ENCODE measurements at regions not wholly inside any gene's neighbourhood (a gene's known extent, or its start where the extent isn't known, plus 50 kb on each side); places are given as distances from the start of the nearest gene placed in this dataset.

DNA sequence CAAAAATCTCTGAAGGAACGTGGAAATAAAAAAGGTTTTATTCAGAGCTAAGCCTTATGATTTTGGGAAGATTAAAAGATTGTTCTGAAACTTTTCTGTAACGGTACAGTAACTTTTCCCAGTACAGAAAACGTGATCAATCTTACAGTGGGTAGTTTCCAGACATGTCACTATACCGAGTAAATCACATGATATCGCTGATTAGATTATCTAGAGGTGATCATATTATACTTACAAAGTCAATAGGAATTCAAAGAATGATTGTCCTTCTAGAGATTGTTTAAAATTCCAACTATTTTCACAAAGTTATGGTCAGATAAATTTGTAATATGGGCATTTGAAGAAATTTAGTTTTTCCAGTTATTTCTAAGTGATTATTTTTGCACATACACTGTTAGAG is 736.0 kb upstream of the GRM7 start:
- DNase-seq = no peak

DNA sequence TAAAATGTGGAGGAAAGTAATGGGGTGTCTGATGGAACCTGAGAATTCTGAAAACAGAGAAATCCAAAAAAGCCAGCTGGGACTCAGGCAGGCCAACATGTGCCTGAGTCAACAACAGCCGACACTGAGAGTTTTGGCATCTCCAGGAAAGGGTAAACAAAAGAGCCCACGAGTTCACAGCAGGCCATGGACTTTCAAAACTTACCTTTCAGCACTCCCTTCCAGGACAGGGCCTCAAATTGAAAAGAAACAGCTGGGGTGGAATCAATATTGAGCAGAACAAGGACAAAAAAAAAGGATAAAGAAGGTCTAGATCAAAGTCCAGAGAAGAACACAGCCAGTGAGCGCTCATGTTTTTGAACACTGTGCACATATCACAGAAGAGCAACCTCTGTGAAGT is 735.4 kb upstream of the GRM7 start:
- DNase-seq = no peak

DNA sequence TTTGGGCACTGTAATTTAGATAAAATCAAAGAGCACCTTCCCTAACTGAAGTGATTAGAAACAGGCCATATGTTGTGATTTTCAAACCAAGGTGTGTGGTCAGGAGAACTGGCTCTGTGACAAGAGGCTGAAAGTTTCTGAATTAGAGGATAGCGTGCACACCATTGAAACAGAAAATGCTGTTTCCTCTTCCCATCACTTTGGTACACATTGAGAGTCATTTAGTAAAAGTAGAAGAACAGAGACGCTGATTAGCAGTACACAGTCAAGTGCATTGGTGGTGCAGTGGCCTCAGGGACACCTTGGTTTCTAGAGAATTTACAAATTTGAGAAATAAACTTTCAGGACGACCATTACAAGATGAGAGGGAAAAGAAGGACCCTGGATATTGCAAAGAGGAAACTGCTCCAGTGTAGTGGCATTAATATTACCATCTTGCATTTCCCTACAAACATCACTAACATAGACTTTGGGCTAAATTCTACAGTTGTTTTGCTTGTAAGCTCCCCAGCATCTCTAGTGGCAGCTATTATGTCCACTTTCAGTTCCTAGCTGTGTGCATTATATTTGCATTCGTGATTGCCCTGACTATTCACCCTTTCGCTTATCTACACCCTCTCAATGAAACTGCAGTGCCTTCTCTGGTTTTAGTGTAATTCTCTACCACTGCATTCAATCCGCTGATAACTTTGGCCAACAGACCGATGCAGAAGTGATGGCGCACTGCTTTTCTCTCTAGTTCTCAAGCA is 728.1 kb upstream of the GRM7 start:
- DNase-seq = no peak

DNA sequence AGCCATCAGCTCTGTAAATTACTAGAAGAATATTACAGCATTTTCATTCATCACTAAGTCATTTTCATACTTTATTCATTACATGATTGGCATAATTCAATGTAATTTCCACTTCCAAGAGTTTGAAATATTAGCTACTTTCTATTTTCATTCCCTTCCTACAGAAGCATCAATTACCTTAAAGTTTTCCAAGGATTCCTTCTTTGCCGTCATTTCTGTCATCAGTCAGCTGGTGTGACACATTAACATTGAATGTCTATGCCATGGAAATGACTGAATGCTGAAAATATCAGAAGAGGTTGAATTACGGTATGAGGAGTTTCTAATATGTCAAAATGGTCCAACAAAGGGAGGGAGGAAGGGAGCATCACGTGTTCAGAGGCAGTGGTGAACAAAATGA is 718.2 kb upstream of the GRM7 start:
- no peak for DNase-seq

DNA sequence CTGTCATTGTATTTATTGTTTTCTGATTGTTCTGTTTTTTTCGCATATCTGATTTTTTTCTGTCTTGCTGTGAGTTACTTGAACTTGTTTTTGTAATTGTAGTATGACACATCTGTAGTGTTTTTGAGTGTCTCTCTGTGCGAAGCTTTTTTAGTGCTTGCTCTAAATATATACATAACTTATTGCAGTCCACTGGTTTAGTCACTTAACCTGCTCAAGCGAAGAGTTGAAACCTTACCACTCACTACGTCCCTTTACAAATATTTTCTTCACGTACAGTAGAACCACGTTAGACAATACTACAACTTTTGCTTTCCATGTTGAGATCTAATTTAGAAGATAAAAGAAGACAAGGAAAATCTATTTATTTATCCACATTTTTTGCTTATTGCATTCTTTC is 713.0 kb upstream of the GRM7 start:
- no peak for DNase-seq

DNA sequence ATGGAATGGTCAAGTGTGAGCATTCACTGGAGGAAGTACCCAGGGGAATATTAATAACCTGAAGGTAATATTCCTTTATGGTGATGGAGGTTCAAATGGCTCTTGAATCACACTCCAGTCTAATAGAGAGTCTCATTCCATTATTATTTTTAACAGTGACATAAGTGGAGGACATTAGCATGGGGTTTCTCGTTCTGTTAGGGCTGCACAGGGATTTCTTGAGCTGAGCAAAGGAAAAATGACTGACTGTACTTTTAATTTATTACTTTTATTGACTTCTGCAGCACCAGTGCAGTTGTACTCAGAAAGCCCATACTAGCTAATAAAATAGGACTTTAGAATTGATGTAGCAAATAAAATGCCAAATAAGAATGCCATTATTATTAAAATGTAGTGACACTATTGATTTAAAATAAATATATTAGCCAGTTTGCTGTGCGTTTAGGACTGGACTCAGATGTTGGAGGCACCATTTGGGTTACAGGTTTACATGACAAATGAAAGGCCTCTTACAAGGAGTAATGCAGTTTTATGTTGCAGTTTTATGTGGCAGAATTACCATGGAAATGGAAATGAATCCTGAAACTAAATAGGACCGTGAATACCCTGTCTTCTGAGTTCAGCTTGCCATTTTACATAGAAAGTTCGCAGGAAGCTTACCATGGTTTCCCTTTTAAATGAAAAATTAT is 705.1 kb upstream of the GRM7 start:
- DNase-seq = no peak

DNA sequence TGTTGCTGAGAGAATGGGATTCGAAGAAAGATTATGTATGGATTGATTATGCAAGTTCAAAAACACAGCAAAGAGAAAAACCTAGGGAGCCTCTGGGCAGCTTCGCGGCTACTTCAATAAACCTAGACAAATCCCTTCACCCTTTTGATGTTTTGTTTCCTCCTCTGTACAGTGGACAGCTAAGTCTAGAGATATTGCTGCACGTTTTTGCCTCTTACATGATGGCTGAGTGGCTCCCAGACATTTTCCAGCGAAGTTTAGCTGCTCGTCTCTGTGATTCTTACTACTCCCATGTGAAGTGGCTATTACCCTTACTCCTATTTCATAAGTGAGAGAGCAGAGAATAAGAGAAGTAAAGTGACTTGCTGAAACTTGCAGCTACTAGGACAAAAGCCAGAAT is 695.0 kb upstream of the GRM7 start:
- DNase-seq = no peak

DNA sequence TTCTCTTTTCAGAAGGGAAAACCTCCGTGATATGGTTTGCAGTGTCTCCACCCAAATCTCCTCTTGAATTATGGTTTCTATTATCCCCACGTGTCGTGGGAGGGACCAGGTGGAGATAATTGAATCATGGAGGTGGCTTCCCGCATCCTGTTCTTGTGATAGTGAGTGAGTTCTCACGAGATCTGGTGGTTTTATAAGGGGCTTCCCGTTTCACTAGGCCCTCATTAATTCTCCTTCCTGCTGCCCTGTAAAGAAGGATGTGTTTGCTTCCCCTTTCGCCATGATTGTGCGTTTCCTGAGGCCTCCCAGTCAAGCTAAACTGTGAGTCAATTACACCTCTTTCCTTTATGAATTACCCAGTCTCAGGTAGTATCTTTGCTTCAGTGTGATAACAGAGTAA is 692.7 kb upstream of the GRM7 start:
- DNase-seq = no peak

DNA sequence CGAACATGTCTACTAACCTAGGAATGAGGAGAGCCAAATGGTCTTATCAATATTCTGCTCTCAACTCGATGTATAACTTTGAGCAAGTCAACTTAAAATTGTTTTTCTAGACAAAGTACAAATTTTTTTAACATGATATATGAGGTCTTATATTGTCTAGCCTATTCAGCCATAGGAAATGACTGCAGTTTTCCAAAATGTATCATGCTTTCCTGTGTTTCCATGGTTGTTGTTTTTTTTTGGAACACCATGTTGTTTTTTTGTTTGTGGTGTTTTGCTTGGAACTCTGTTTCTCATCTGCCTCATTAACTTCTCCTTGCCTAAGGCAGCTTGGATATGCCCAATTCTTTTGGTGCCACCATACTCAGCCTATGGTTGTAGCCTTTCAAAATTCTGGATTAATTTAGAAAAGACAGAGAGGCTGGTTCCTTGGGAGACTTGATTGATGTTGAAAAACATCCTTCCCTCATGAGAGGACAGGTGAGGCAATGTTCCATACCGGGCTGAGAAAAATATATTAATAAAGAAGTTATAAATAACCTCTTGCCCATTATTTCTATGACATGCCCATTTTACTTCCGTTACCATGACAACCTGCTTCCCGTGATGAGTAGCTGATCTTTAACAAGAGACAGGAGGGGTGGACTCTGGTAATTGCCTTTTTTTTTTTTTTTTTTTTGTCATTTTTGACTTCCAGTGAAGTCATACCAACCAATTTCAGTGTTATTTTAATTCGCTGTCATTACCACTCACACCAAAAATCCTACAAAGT is 687.9 kb upstream of the GRM7 start:
- no peak for DNase-seq

DNA sequence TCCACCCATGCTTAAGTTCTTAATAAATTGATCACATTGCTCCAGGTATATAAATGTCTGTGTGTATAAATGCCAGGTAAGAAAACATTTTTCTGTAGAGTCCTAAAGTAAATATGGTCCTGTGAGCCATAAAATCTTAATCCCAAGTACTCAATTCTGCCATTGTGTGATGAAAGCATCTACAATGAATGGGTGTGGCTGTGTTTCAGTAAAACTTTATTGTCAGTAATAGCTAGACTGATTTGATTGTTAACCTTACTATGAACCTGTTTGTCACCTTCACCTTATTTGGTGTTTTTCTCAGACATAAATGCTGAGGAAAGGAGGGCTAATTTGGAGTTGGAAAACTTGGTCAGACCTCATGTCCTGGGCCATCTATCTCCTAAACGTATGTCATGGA is 683.5 kb upstream of the GRM7 start:
- DNase-seq = no peak

DNA sequence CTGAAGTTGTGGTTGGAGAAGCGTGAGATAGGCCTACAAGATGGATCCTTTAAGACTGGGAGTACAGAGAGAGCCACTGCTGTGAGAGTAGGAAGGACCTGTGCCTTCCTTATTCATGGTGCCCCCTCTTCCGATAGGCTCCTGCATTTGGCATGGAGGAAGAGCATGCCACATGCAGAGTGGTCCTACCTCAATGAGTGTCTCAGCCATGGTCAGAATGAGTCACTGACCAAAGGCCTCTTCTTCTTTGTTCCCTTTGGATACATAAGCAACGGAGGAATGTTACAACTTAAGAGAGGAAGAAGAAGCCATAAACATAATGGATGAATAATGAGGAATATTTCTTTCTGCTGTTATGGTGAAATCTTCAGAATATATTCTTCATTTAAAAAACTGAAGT is 681.2 kb upstream of the GRM7 start:
- DNase-seq = no peak

DNA sequence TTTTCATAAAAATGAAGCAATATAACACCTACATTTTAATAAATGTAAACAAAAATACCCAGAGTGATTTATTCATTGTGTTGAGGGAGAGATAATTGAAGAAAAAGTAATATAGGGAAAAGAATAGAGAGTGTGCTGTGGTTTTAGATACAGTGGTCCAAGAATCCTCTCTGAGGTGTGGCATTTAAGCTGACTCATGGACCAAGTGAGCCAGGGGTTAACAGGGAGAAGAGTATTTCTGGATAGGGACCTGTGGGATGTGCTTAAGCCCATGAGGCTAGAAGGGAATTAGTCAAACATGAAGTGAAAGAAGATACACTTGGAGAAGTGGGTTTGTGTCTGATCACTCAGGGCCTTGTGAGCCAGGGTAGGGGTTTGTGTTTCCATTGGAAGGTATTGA is 680.7 kb upstream of the GRM7 start:
- no peak for DNase-seq

DNA sequence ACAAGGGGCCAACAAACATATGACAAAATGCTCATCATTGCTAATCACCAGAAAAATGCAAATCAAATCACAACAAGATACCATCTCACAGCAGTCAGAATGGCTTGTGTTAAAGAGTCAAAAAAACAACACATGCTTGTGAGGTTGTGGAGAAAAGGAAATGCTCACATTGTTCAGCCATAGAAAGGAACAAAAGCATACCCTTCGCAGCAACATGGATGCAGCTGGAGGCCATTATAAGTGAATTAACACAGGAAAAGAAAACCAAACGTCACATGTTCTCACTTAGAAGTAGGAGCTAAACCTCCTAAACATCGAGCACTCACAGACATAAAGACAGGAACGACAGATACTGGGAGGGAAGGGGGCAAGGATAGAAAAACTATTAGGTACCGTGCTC is 678.4 kb upstream of the GRM7 start:
- no peak for DNase-seq

DNA sequence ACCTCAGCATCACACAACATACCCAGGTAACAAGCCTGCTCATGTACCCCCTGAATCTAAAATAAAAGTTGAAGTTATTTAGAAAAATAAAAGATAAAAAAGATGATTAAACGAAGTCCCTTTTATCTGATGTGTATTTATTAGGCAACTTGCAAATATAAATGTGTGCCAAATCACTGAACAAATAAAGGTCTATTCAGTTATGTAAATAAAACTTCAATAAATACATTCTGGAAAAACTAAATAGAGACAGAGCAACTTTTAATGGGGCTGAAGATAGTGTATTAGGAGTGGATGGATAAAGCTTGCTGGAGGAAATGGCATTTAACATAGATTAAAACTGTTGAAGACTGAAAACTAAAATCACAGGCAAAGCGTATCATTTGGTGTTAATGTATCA is 678.0 kb upstream of the GRM7 start:
- no peak for DNase-seq

DNA sequence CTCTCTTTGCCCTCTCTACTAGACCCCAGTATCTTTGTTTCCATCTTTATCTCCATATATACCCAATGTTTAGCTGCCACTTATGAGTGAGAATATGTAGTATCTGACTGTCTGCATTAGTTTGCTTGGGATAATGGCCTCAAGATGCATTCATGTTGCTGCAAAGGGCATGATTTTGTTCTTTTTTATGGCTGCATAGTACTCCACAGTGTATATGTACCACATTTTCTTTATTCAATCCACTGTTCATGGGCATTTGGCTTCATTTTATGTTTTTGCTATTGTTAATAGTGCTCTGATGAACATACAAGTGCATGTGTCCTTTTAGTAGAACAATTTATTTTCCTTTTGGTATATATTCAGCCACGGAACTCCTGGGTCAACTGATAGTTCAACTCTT is 671.5 kb upstream of the GRM7 start:
- DNase-seq = no peak

DNA sequence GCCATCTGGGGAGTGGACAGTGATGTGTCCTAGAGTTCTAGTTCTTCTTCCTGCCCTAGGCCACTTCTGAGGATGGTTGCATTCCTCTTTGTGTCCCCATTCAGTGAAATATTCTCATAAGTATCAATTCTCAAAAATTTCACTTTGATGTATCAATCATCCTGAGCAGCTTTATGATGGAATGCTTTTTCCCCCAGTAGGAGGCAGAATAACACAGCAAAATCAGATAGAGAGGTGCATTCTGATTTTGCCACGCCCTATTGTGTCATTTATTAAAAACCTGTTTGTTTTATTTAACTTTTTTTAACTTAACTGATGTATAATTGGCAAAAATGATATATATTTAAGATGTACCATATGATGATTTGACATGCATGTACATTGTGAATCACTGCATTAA is 656.0 kb upstream of the GRM7 start:
- no peak for DNase-seq

DNA sequence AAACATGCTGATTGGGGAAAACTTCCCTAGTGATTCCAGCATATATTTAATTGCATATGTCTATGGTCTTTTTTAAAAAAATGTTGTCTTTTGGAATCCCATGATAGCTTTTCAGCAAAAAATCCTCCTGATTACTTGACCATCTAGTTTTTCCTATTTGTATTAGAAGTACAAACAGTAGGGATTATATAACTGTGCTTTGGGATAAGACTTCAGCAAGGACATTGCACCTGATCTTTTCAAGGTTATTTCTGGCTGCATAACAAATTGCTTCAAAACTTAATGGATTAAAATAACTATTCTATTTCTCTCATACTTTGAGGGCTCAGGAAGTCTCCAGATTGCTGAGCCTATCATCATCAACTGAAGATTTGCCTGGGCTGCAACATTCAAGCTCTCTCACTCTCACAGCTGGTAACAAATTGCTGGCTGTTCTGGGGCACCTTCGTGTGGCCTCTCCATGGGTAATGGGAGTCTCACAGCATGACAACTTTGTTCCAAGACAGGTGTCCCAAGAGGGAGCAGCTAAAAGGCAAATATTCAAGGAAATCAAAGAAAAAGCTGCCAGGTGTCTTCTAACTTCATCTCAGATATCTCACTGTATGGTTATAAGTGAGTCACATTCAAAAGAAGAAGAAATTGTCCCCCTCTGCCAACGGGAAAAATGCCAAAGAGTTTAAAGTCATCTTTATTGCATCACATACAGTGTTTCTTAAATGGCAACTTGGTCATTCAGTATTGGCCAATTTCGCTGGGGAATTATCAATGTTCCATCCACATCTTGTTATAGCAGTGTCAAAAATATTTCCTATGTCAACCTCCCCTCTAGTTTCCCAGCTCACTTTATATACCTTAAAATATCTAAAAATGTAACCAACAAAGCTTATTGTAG is 644.5 kb upstream of the GRM7 start:
- no peak for DNase-seq

DNA sequence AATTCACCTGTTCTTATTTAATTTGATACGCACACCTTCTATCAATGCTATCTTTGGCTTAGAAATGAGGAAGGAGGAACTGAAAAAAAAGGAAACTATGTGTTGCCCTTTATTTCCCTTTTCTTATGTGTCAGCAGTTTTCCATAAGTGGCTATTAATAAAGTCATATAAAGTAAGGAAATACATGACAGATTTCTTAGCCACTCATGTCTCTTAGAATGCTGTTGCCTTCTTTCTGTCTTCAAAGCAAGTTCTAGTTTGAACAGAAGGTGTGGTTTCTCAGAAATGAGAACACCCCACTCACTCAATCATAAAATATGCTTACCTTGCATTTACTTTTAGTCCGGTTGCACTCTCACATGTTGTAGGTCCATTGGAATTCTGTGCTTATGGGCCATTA is 640.5 kb upstream of the GRM7 start:
- no peak for DNase-seq

DNA sequence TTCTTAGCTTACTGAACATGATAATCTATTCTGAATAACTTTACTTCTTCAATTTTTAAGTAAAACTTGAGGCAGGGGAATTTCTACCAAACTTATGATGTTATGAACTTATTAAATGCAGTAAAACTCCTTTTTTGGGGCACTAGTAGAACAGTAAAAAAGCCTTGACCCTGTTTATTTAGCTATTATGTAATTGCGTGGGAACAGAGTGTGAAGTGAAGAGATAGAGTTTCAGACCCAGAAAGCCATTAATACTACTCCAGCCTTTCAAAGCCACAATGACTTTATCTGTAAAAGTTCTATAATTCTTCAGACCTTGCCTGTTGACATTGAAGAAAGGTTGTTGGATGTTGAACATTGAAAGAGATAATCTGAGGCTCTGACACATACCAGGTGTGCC is 638.8 kb upstream of the GRM7 start:
- DNase-seq = no peak

DNA sequence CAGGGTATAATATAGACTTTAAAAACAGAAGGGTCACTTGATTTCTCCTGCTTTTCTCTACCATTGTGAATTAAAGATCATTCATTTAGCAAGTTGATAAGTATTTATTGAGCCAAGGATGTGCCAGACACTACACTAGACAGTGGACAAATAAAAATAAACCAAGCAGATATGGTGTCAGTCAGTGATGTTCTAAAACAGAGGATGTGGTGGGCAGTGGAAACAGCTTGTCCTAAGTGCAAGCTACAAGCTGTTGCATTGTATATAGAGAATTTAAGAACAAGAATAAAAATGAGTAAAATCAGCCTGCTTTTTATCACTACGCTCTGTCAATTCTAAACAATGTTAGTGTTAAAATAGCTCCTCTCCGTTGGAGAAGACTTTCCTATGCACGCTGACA is 637.3 kb upstream of the GRM7 start:
- no peak for DNase-seq

DNA sequence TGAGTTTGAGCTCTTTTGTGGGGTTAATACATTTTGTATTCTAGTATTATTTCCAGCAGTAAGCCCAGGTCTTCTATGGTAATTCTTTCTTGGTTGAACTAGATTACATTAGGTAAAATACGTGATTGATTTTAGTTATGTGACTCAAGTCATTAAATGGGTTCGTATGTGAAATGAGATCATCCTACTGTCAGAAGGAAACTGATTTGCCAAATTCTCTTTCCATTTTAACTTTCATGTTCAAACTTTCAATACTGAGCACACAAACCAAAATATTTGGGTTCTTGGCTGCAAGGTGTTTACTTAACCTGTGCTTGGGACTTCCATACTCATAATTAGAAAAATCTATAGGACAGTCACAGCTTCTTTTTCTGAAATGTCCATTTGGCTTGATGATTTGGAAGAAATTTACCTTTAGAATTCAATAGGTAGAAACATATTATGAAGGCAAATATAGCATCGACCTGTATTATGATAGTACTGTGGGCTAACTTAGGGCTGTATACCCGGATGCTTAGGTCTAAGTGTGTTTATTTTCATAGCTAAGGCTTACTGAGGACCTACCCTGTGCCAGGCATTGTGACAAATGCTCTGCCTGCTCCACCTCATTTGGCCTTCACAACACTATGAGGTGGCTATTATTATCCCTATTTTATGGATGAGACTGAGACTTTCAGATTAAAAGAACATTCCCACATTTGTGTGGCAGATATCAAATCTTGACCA is 631.8 kb upstream of the GRM7 start:
- no peak for DNase-seq

DNA sequence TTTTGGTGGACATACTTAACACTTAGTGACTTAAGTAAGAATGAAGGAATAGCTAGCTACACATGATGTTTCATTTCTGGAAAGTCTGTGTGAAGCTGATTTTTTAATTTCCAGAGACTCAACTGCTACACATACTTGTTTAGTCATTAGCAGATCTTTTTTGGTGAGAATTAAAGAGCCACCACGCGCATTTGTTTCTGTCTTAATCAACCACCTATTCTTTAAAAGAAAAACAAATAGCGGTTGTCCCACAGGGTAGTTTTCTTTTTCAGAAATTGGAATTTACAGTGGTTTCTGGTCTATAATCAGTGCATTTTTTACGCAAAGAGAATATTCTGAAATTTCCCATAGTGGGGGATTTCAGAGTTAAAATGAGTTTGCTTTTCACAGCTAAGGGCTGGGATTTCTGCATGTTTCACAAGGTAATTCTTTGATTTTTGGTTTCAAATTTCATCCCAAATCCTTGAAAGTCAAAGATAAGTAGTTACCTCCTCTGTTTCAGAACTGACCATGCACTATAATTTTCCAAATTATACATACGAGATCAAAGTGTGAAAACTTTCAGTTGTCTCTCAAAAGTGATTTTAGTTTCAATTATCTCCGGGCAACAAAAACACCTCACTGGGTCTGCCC is 631.0 kb upstream of the GRM7 start:
- DNase-seq = no peak

Data from NCI-H2171 treated with DMSO at 0.1 percent for 48 hours (cell line).